IMR-90 (cell line): ENCODE measurements at regions not wholly inside any gene's neighbourhood (a gene's known extent, or its start where the extent isn't known, plus 50 kb on each side); places are given as distances from the start of the nearest gene placed in this dataset.

Experiments used
- ATAC-seq: fragments of 200-7000 bp; cut with Tn5 transposase; 2 replicates; pipeline ENCODE4 v1.9.1; 2020; ENCODE audit warnings: low read depth, mild to moderate bottlenecking, moderate library complexity
- BruUV-seq: library from RNA; stranded (reverse); fragments of 400-500 nt; replicated peaks from 2 replicates; lab custom pipeline; 2021; lab: Mats Ljungman, UMichigan
- CTCF ChIA-PET: fragments of 300-600 bp; formaldehyde crosslinking; extraction: SDS; loops from one replicate; lab custom pipeline; 2021; ENCODE audit warnings: antibody characterized with exemption; lab: Yijun Ruan, JAX
- POLR2A ChIA-PET: fragments of 300-600 bp; sonication (Branson Sonifier 250); formaldehyde crosslinking; loops from one replicate; lab custom pipeline; 2022; ENCODE audit warnings: antibody characterized with exemption; ENCODE audit not compliant: unreplicated experiment; lab: Charles Lee
- DNase-seq: peaks from one replicate; pipeline ENCODE4 v3.0.0; 2013
- H2AFZ ChIP-seq: replicated peaks from 2 replicates; pipeline ENCODE3; 2013; ENCODE audit warnings: low read length, mild to moderate bottlenecking; ENCODE audit not compliant: poor library complexity
- H2AK5ac ChIP-seq: 2 replicates; pipeline ENCODE4 v1.6.1; 2013; ENCODE audit warnings: low read depth, low read length, inconsistent platforms
- H2AK9ac ChIP-seq: replicated peaks from 2 replicates; pipeline ENCODE3; 2013; ENCODE audit warnings: mild to moderate bottlenecking, low read depth, low read length, moderate library complexity; ENCODE audit not compliant: poor library complexity
- H2BK120ac ChIP-seq: 2 replicates; pipeline ENCODE4 v1.6.1; 2013; ENCODE audit warnings: low read depth, low read length, inconsistent platforms
- H2BK15ac ChIP-seq: 3 replicates; pipeline ENCODE4 v1.6.1; 2013; ENCODE audit warnings: low read depth, low read length, inconsistent platforms
- H2BK20ac ChIP-seq: 2 replicates; pipeline ENCODE4 v1.6.1; 2013; ENCODE audit warnings: low read depth, mild to moderate bottlenecking, inconsistent platforms, low read length, moderate library complexity
- H2BK5ac ChIP-seq: 2 replicates; pipeline ENCODE4 v1.6.1; 2013; ENCODE audit warnings: mild to moderate bottlenecking, low read depth, low read length, inconsistent platforms; ENCODE audit not compliant: poor library complexity, severe bottlenecking
- H3K14ac ChIP-seq: replicated peaks from 2 replicates; pipeline ENCODE4 v1.6.1; 2013; ENCODE audit warnings: low read depth, low read length, inconsistent platforms
- H3K18ac ChIP-seq: 2 replicates; pipeline ENCODE4 v1.6.1; 2013; ENCODE audit warnings: low read depth, low read length, control low read depth
- H3K23ac ChIP-seq: 2 replicates; pipeline ENCODE4 v1.6.1; 2013; ENCODE audit warnings: low read depth, low read length, inconsistent platforms
- H3K27ac ChIP-seq: 2 replicates; pipeline ENCODE4 v1.5.1; 2013; ENCODE audit warnings: mild to moderate bottlenecking, control low read depth, low read length; ENCODE audit not compliant: insufficient read depth
- H3K27me3 ChIP-seq: 2 replicates; pipeline ENCODE4 v1.6.1; 2013; ENCODE audit warnings: low read length; ENCODE audit not compliant: control insufficient read depth, insufficient read depth
- H3K36me3 ChIP-seq: 2 replicates; pipeline ENCODE4 v1.6.1; 2013; ENCODE audit warnings: low read length, mixed read lengths; ENCODE audit not compliant: control insufficient read depth, insufficient read depth
- H3K4ac ChIP-seq: 2 replicates; pipeline ENCODE4 v1.6.1; 2013; ENCODE audit warnings: low read depth, low read length, inconsistent platforms
- H3K4me1 ChIP-seq: 2 replicates; pipeline ENCODE4 v1.6.1; 2013; ENCODE audit warnings: low read length, mixed read lengths; ENCODE audit not compliant: control insufficient read depth, insufficient read depth
- H3K4me2 ChIP-seq: 2 replicates; pipeline ENCODE4 v1.6.1; 2013; ENCODE audit warnings: low read depth, mild to moderate bottlenecking, control low read depth, low read length, moderate library complexity
- H3K4me3 ChIP-seq: 2 replicates; pipeline ENCODE4 v1.5.1; 2013; ENCODE audit warnings: low read depth, mild to moderate bottlenecking, control low read depth, low read length, moderate library complexity; ENCODE audit not compliant: insufficient read depth
- H3K56ac ChIP-seq: 2 replicates; pipeline ENCODE4 v1.6.1; 2013; ENCODE audit warnings: low read length, inconsistent platforms; ENCODE audit not compliant: insufficient read depth; ENCODE audit errors: extremely low read depth
- H3K79me1 ChIP-seq, 2 experiments: 2 replicates each; pipeline ENCODE4 v1.6.1; 2013; ENCODE audit warnings: low read length in 2 of 2, inconsistent platforms in 1 of 2, low read depth in 1 of 2
- H3K9ac ChIP-seq: 2 replicates; pipeline ENCODE4 v1.6.1; 2013; ENCODE audit warnings: low read depth, low read length, control low read depth
- H3K9me1 ChIP-seq: 2 replicates; pipeline ENCODE4 v1.6.1; 2013; ENCODE audit warnings: low read length, inconsistent platforms; ENCODE audit not compliant: insufficient read depth
- H3K9me3 ChIP-seq: 2 replicates; pipeline ENCODE4 v1.6.1; 2013; ENCODE audit warnings: low read length; ENCODE audit not compliant: control insufficient read depth, insufficient read depth
- H4K20me1 ChIP-seq: 2 replicates; pipeline ENCODE4 v1.6.1; 2013; ENCODE audit warnings: low read length, inconsistent platforms; ENCODE audit not compliant: insufficient read depth
- H4K5ac ChIP-seq: 2 replicates; pipeline ENCODE4 v1.6.1; 2013; ENCODE audit warnings: mild to moderate bottlenecking, low read depth, low read length, control low read depth
- H4K8ac ChIP-seq, 2 experiments: 2 replicates each; pipeline ENCODE4 v1.6.1; 2013; ENCODE audit warnings: low read depth in 2 of 2, low read length in 2 of 2, control low read depth in 1 of 2, inconsistent platforms in 1 of 2
- H4K91ac ChIP-seq: 2 replicates; pipeline ENCODE4 v1.6.1; 2013; ENCODE audit warnings: low read depth, low read length, inconsistent platforms; ENCODE audit not compliant: insufficient read depth
- BHLHE40 ChIP-seq: fragments of 150-350 bp; IDR thresholded peaks from 2 replicates; pipeline ENCODE4 v1.6.1; 2016; ENCODE audit warnings: mild to moderate bottlenecking, low read depth, low read length
- CHD1 ChIP-seq: IDR thresholded peaks from 2 replicates; pipeline ENCODE4 v1.6.1; 2012; ENCODE audit warnings: low read depth, low read length, improper control_type of control experiment
- FOS ChIP-seq: fragments of 150-350 bp; IDR thresholded peaks from 2 replicates; pipeline ENCODE4 v1.6.1; 2016; ENCODE audit warnings: low read depth, low read length
- MAFK ChIP-seq: IDR thresholded peaks from 2 replicates; pipeline ENCODE4 v1.6.1; 2012; ENCODE audit warnings: low read depth, low read length, improper control_type of control experiment
- MAZ ChIP-seq: IDR thresholded peaks from 2 replicates; pipeline ENCODE4 v1.6.1; 2012; ENCODE audit warnings: low read depth, mild to moderate bottlenecking, low read length, improper control_type of control experiment, moderate library complexity, borderline replicate concordance
- MXI1 ChIP-seq: IDR thresholded peaks from 2 replicates; pipeline ENCODE4 v1.6.1; 2012; ENCODE audit warnings: low read depth, mild to moderate bottlenecking, low read length, moderate library complexity, borderline replicate concordance
- NFE2L2 ChIP-seq: fragments of 150-350 bp; IDR thresholded peaks from 2 replicates; pipeline ENCODE4 v1.6.1; 2016; ENCODE audit warnings: low read depth, mild to moderate bottlenecking, low read length
- POLR2A ChIP-seq: IDR thresholded peaks from 2 replicates; pipeline ENCODE4 v1.6.1; 2012; ENCODE audit warnings: mild to moderate bottlenecking, low read depth, low read length
- RAD21 ChIP-seq: IDR thresholded peaks from 2 replicates; pipeline ENCODE4 v1.6.1; 2012; ENCODE audit warnings: low read length, improper control_type of control experiment
- RCOR1 ChIP-seq: IDR thresholded peaks from 2 replicates; pipeline ENCODE4 v1.6.1; 2012; ENCODE audit warnings: mild to moderate bottlenecking, low read length, improper control_type of control experiment; ENCODE audit not compliant: insufficient replicate concordance
- RFX5 ChIP-seq: IDR thresholded peaks from 2 replicates; pipeline ENCODE4 v1.8.0; 2012; ENCODE audit warnings: low read depth, mild to moderate bottlenecking, low read length, moderate library complexity
- SMC3 ChIP-seq: fragments of 150-350 bp; IDR thresholded peaks from 2 replicates; pipeline ENCODE4 v1.6.1; 2016; ENCODE audit warnings: low read depth, mild to moderate bottlenecking, antibody characterized with exemption, low read length, moderate library complexity
- dilution Hi-C: fragments of 300-500 bp; cut with HindIII; formaldehyde crosslinking; loops from one replicate; pipeline ENCODE4 v1.14.3; 2018; ENCODE audit warnings: low sequenced_read_pairs; ENCODE audit not compliant: unreplicated experiment
- in situ Hi-C: fragments of 300-500 bp; cut with MboI; formaldehyde crosslinking; loops from 3 replicates; pipeline ENCODE4 v1.14.3; 2019; ENCODE audit warnings: low sequenced_read_pairs, inconsistent platforms, mixed read lengths
- intact Hi-C: fragments of 100-400 bp; cut with micrococcal nuclease; formaldehyde crosslinking; loops from 2 replicates; pipeline ENCODE4 v1.10.0; 2022
- TF ChIP-seq, protein P1 (sequence below): fragments of 150-350 bp; IDR thresholded peaks from 2 replicates; pipeline ENCODE4 v1.6.1; 2016; ENCODE audit warnings: low read depth, mild to moderate bottlenecking, low read length, moderate library complexity, borderline replicate concordance
- TF ChIP-seq, protein P2 (sequence below): fragments of 150-350 bp; IDR thresholded peaks from 2 replicates; pipeline ENCODE4 v1.6.1; 2017; ENCODE audit warnings: mild to moderate bottlenecking, antibody characterized with exemption, low read length, low read depth
- TF ChIP-seq, protein P3 (sequence below): conservative IDR thresholded peaks from 2 replicates; pipeline ENCODE4 v1.5.1; 2012; ENCODE audit warnings: mild to moderate bottlenecking, low read depth, low read length, improper control_type of control experiment

DNA sequence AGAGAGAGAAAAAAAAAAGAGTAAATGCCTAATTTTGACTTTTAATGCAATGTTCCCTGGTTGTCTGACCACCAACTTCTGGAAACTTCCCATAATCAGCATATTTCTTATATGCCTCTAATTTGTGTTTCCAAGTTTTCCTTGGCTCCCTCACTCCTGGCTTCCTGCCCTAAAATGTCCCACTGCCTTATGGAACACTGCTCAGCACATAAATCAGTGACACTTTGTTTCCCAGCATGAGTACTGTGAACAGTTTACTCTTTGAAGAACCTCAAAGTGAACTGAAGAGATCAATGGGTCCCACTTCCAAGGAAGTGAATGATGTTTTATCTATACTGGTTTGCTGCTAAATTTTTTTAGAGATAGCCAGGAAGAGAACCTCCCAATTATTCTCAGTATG, 271.3 kb upstream of the PRMT6 start:
- POLR2A ChIA-PET: no interaction called here
- H3K23ac ChIP-seq: no peak overlapping the region
- H3K4me2 ChIP-seq: no peak overlapping the region
- dilution Hi-C loops (no loop called here), intact Hi-C loops (no loop called here), in situ Hi-C loops (no loop called here)
- no peaks in the 10 kb centered on the region for H3K36me3 ChIP-seq
- no peaks in the 10 kb centered on the region for H3K4me1 ChIP-seq
- H4K20me1 ChIP-seq: no peaks in the 10 kb centered on the region
- no peaks in the 10 kb centered on the region for H3K27me3 ChIP-seq
- no peak overlapping the region for H2BK5ac ChIP-seq
- no peak overlapping the region for H3K4me3 ChIP-seq
- no peak overlapping the region for H2AK5ac ChIP-seq
- H3K79me1 ChIP-seq: no peaks in the 10 kb centered on the region
- CTCF ChIA-PET: no interaction called here
- TF ChIP-seq MAZ (no peak), MXI1 (no peak), SMC3 (no peak), RCOR1 (no peak), RFX5 (no peak), MAFK (no peak), POLR2A (no peak), FOS (no peak), BHLHE40 (no peak), NFE2L2 (no peak), CHD1 (no peak), RAD21 (no peak)
- TF ChIP-seq, protein P1, sequence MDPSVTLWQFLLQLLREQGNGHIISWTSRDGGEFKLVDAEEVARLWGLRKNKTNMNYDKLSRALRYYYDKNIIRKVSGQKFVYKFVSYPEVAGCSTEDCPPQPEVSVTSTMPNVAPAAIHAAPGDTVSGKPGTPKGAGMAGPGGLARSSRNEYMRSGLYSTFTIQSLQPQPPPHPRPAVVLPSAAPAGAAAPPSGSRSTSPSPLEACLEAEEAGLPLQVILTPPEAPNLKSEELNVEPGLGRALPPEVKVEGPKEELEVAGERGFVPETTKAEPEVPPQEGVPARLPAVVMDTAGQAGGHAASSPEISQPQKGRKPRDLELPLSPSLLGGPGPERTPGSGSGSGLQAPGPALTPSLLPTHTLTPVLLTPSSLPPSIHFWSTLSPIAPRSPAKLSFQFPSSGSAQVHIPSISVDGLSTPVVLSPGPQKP: no peak
- TF ChIP-seq, protein P2, sequence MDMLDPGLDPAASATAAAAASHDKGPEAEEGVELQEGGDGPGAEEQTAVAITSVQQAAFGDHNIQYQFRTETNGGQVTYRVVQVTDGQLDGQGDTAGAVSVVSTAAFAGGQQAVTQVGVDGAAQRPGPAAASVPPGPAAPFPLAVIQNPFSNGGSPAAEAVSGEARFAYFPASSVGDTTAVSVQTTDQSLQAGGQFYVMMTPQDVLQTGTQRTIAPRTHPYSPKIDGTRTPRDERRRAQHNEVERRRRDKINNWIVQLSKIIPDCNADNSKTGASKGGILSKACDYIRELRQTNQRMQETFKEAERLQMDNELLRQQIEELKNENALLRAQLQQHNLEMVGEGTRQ: no peak
- TF ChIP-seq, protein P3, sequence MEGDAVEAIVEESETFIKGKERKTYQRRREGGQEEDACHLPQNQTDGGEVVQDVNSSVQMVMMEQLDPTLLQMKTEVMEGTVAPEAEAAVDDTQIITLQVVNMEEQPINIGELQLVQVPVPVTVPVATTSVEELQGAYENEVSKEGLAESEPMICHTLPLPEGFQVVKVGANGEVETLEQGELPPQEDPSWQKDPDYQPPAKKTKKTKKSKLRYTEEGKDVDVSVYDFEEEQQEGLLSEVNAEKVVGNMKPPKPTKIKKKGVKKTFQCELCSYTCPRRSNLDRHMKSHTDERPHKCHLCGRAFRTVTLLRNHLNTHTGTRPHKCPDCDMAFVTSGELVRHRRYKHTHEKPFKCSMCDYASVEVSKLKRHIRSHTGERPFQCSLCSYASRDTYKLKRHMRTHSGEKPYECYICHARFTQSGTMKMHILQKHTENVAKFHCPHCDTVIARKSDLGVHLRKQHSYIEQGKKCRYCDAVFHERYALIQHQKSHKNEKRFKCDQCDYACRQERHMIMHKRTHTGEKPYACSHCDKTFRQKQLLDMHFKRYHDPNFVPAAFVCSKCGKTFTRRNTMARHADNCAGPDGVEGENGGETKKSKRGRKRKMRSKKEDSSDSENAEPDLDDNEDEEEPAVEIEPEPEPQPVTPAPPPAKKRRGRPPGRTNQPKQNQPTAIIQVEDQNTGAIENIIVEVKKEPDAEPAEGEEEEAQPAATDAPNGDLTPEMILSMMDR: no peak
- H3K4ac ChIP-seq: no peak overlapping the region
- no peak overlapping the region for H3K18ac ChIP-seq
- H2BK120ac ChIP-seq: no peak overlapping the region
- H4K5ac ChIP-seq: no peak overlapping the region
- no peak overlapping the region for H3K56ac ChIP-seq
- no peak overlapping the region for H2AFZ ChIP-seq
- no peaks in the 10 kb centered on the region for H3K9me3 ChIP-seq
- H4K8ac ChIP-seq: no peak overlapping the region
- H2BK15ac ChIP-seq: no peak overlapping the region
- ATAC-seq (no peak), DNase-seq (no peak)
- H3K27ac ChIP-seq: no peak overlapping the region
- no TSS peak for BruUV-seq
- H3K9ac ChIP-seq: no peak overlapping the region
- no peak overlapping the region for H4K91ac ChIP-seq
- H3K14ac ChIP-seq: no peak overlapping the region
- H2AK9ac ChIP-seq: no peak overlapping the region
- H3K9me1 ChIP-seq: no peaks in the 10 kb centered on the region
- no peak overlapping the region for H2BK20ac ChIP-seq
